GM12878 (cell line): ENCODE measurements at regions not wholly inside any gene's neighbourhood (a gene's known extent, or its start where the extent isn't known, plus 50 kb on each side); places are given as distances from the start of the nearest gene placed in this dataset.

Source experiments
- CTCF ChIP-seq, 3 experiments: IDR thresholded peaks in 2 of 3; conservative IDR thresholded peaks in 1 of 3; 2 replicates each; pipeline ENCODE4 v1.5.1; 2011; ENCODE audit warnings: low read depth in 3 of 3, low read length in 3 of 3, mild to moderate bottlenecking in 3 of 3, control low read depth in 2 of 3, moderate library complexity in 2 of 3, inconsistent platforms in 1 of 3, mixed read lengths in 1 of 3; ENCODE audit not compliant: control insufficient read depth in 2 of 3, insufficient read depth in 1 of 3; ENCODE audit errors: extremely low read depth in 1 of 3
- EGR1 ChIP-seq, 2 experiments: IDR thresholded peaks; 1 replicate in 1 of 2; 2 replicates in 1 of 2; pipeline ENCODE4 v1.6.1; 2011 to 2012; ENCODE audit warnings: low read depth in 2 of 2, low read length in 2 of 2, borderline replicate concordance in 1 of 2, mild to moderate bottlenecking in 1 of 2, moderate library complexity in 1 of 2
- EP300 ChIP-seq, 2 experiments: fragments of 150-350 bp in 1 of 2; IDR thresholded peaks; 2 replicates each; pipeline ENCODE4 v1.6.1; 2011 to 2012; ENCODE audit warnings: low read depth in 2 of 2, low read length in 2 of 2, borderline replicate concordance in 1 of 2, improper control_type of control experiment in 1 of 2, inconsistent platforms in 1 of 2; ENCODE audit not compliant: control insufficient read depth in 1 of 2
- IKZF2 ChIP-seq, 2 experiments: fragments of 450-650 bp; IDR thresholded peaks; 2 replicates each; pipeline ENCODE4 v1.6.1; 2017; ENCODE audit warnings: mild to moderate bottlenecking in 2 of 2, moderate library complexity in 2 of 2
- SRF ChIP-seq, 2 experiments: IDR thresholded peaks; 2 replicates each; pipeline ENCODE4 v1.6.1; 2011; ENCODE audit warnings: low read depth in 2 of 2, low read length in 2 of 2, mild to moderate bottlenecking in 1 of 2, moderate library complexity in 1 of 2

- no peak for TF ChIP-seq CTCF (IDR thresholded peaks at IDR 0.05 in 2 of 3, conservative IDR thresholded peaks at IDR 0.05 in 1 of 3; ENCODE audit: control insufficient read depth in 2 of 3, extremely low read depth in 1 of 3, insufficient read depth in 1 of 3, low read depth in 3 of 3, low read length in 3 of 3)
- TF ChIP-seq IKZF2 (IDR thresholded peaks at IDR 0.05) = no peak
- TF ChIP-seq SRF (IDR thresholded peaks at IDR 0.05; ENCODE audit: low read depth in 2 of 2, low read length in 2 of 2) = no peak
- no peak for TF ChIP-seq EP300 (IDR thresholded peaks at IDR 0.05; ENCODE audit: borderline replicate concordance in 1 of 2, control insufficient read depth in 1 of 2, low read depth in 2 of 2, low read length in 2 of 2)
- no peak for TF ChIP-seq EGR1 (IDR thresholded peaks at IDR 0.05; ENCODE audit: borderline replicate concordance in 1 of 2, low read depth in 2 of 2, low read length in 2 of 2)
These were observed 369.5 kb downstream of the MFSD1 start for GRCh38 chr3:159171333-159171732.
